ENCODE measurements at regions not wholly inside any gene's neighbourhood (a gene's known extent, or its start where the extent isn't known, plus 50 kb on each side); places are given as distances from the start of the nearest gene placed in this dataset.

- DNase-seq (ENCODE audit: low spot score) = peak; percentile 19
These were observed 73.4 kb upstream of the KCNMA1 start for GRCh38 chr10:77710759-77711682.

GRCh38 chr10:77710081-77710551 is 72.5 kb upstream of the KCNMA1 start:
- DNase-seq (ENCODE audit: low spot score) = no peak

- DNase-seq (ENCODE audit: low spot score) = no peak
These were observed 70.0 kb upstream of the KCNMA1 start for GRCh38 chr10:77707570-77707969.

GRCh38 chr10:77702166-77702565 is 64.6 kb upstream of the KCNMA1 start:
- DNase-seq (ENCODE audit: low spot score) = no peak

GRCh38 chr10:77700086-77700485 is 62.5 kb upstream of the KCNMA1 start:
- DNase-seq (ENCODE audit: low spot score) = no peak

- DNase-seq (ENCODE audit: low spot score) = no peak
These were observed 61.6 kb upstream of the KCNMA1 start for GRCh38 chr10:77699080-77699645.

GRCh38 chr10:77698267-77698931 is 60.8 kb upstream of the KCNMA1 start:
- DNase-seq (ENCODE audit: low spot score) = no peak

- no peak for DNase-seq (ENCODE audit: low spot score)
These were observed 59.0 kb upstream of the KCNMA1 start for GRCh38 chr10:77696584-77696983.

- no peak for DNase-seq (ENCODE audit: low spot score)
These were observed 57.6 kb upstream of the KCNMA1 start for GRCh38 chr10:77695186-77695585.

- DNase-seq (ENCODE audit: low spot score) = no peak
These were observed 55.2 kb upstream of the KCNMA1 start for GRCh38 chr10:77692782-77693181.

- no peak for DNase-seq (ENCODE audit: low spot score)
These were observed 51.7 kb upstream of the KCNMA1 start for GRCh38 chr10:77689339-77689738.

- no peak for DNase-seq (ENCODE audit: low spot score)
These were observed 50.0 kb upstream of the KCNMA1 start for GRCh38 chr10:77687621-77688020.

All from cerebellar cortex (tissue), 1 donor.